Endodermal cell (in vitro differentiated cells): ENCODE measurements at regions not wholly inside any gene's neighbourhood (a gene's known extent, or its start where the extent isn't known, plus 50 kb on each side); places are given as distances from the start of the nearest gene placed in this dataset.

Source experiments
- DNase-seq: peaks from one replicate; pipeline ENCODE4 v3.0.0-alpha.2; 2017
- H3K27ac ChIP-seq: 2 replicates; pipeline ENCODE4 v1.5.1; 2013; ENCODE audit warnings: mild to moderate bottlenecking, low read depth, low read length, moderate library complexity
- H3K27me3 ChIP-seq: 2 replicates; pipeline ENCODE4 v1.6.1; 2013; ENCODE audit warnings: mild to moderate bottlenecking, low read length, moderate library complexity; ENCODE audit not compliant: insufficient read depth, control insufficient read depth, poor library complexity, severe bottlenecking
- H3K36me3 ChIP-seq: 2 replicates; pipeline ENCODE4 v1.7.0; 2013; ENCODE audit warnings: mild to moderate bottlenecking, low read length, moderate library complexity; ENCODE audit not compliant: control insufficient read depth, insufficient read depth
- H3K4me1 ChIP-seq: one replicate; pipeline ENCODE4 v1.7.0; 2013; ENCODE audit warnings: low read length; ENCODE audit not compliant: control insufficient read depth, insufficient read depth
- H3K4me3 ChIP-seq: 2 replicates; pipeline ENCODE4 v1.5.1; 2013; ENCODE audit warnings: mild to moderate bottlenecking, low read length, moderate library complexity
- H3K9ac ChIP-seq: 2 replicates; pipeline ENCODE4 v1.6.1; 2013; ENCODE audit warnings: mild to moderate bottlenecking, low read length, moderate library complexity; ENCODE audit not compliant: poor library complexity, severe bottlenecking; ENCODE audit errors: extremely low read depth
- H3K9me3 ChIP-seq: 2 replicates; pipeline ENCODE4 v1.6.1; 2013; ENCODE audit warnings: mild to moderate bottlenecking, low read length, moderate library complexity; ENCODE audit not compliant: control insufficient read depth
- H3K27ac Mint-ChIP-seq: 2 replicates; pipeline ENCODE4 v1.8.0; 2020; ENCODE audit warnings: mixed read lengths
- H3K27me3 Mint-ChIP-seq: 2 replicates; pipeline ENCODE4 v1.8.0; 2021; ENCODE audit warnings: mild to moderate bottlenecking, mixed read lengths; ENCODE audit not compliant: insufficient read depth
- H3K36me3 Mint-ChIP-seq: 2 replicates; pipeline ENCODE4 v1.8.0; 2020; ENCODE audit warnings: low read depth, mixed read lengths
- H3K4me1 Mint-ChIP-seq: 2 replicates; pipeline ENCODE4 v1.8.0; 2020; ENCODE audit warnings: mixed read lengths
- H3K4me3 Mint-ChIP-seq: 2 replicates; pipeline ENCODE4 v1.8.0; 2020; ENCODE audit warnings: mild to moderate bottlenecking, moderate library complexity, mixed read lengths
- H3K9me3 Mint-ChIP-seq: 2 replicates; pipeline ENCODE4 v1.8.0; 2020; ENCODE audit warnings: mild to moderate bottlenecking, mixed read lengths
- WGBS, 2 experiments: methylation state at CpG; one replicate each; pipeline versions ENCODE4 v1.1.5 to v1.1.7; 2013; ENCODE audit warnings: missing lambda C conversion rate in 2 of 2, mixed read lengths in 1 of 2; ENCODE audit not compliant: insufficient coverage in 1 of 2, insufficient read length in 1 of 2; 5-methylcytosine and 5-hydroxymethylcytosine counted together
- TF ChIP-seq, protein P1 (sequence below): fragments of 200-600 bp; sonication (generic); conservative IDR thresholded peaks from 2 replicates; pipeline ENCODE4 v1.5.0; 2021; ENCODE audit warnings: antibody characterized with exemption, mild to moderate bottlenecking

DNA sequence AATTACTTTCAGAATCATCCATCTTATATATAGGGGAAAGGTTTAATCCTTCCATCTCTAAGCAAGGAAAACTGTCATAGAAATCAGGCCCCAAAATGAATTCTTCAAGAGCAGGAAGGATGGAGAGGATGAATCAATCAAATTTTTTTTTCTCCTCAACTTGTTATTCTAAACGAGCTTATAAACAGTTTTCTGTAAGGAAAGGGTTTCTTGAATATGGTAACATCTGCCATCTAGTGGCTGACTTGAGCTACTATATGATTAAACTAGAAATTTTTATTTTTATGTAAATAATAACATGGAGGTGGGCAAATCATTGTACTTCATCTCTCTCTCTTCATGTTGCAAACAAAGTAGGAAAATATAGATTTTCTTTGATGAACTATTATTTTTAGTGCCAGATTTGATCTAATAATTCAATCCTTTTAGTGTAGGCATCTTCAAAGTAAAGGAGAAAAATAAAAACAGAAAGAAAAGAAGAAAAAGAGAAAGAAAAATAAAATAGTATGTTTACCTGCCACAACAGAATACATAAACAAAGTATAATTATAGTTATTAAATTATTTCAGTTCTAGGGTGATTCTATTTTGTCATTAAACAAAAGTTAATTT is 146.6 kb downstream of the SERPINI1 start:
- peaks cover 12% of the 10 kb centered on the region for H3K4me1 ChIP-seq
- no peaks in the 10 kb centered on the region for H3K27me3 ChIP-seq
- H3K27ac ChIP-seq, result no peak overlapping the region
- H3K9ac ChIP-seq, result no peak overlapping the region
- 17% methylated on average over 1 of the region's 1 CpG; no CpG with 5 or more reads in 1 of the 2 experiments for WGBS, 2 experiments
- H3K9me3 ChIP-seq, result no peaks in the 10 kb centered on the region
- TF ChIP-seq, protein P1, sequence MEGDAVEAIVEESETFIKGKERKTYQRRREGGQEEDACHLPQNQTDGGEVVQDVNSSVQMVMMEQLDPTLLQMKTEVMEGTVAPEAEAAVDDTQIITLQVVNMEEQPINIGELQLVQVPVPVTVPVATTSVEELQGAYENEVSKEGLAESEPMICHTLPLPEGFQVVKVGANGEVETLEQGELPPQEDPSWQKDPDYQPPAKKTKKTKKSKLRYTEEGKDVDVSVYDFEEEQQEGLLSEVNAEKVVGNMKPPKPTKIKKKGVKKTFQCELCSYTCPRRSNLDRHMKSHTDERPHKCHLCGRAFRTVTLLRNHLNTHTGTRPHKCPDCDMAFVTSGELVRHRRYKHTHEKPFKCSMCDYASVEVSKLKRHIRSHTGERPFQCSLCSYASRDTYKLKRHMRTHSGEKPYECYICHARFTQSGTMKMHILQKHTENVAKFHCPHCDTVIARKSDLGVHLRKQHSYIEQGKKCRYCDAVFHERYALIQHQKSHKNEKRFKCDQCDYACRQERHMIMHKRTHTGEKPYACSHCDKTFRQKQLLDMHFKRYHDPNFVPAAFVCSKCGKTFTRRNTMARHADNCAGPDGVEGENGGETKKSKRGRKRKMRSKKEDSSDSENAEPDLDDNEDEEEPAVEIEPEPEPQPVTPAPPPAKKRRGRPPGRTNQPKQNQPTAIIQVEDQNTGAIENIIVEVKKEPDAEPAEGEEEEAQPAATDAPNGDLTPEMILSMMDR, result peak; percentile 85
- Mint-ChIP-seq H3K36me3 (no peaks in the 10 kb centered on the region), H3K27me3 (peaks cover 4% of the 10 kb centered on the region), H3K27ac (no peak overlapping the region), H3K9me3 (no peaks in the 10 kb centered on the region), H3K4me3 (no peak overlapping the region), H3K4me1 (peaks cover 41% of the 10 kb centered on the region)
- no peak for DNase-seq
- no peaks in the 10 kb centered on the region for H3K36me3 ChIP-seq
- H3K4me3 ChIP-seq, result no peak overlapping the region

DNA sequence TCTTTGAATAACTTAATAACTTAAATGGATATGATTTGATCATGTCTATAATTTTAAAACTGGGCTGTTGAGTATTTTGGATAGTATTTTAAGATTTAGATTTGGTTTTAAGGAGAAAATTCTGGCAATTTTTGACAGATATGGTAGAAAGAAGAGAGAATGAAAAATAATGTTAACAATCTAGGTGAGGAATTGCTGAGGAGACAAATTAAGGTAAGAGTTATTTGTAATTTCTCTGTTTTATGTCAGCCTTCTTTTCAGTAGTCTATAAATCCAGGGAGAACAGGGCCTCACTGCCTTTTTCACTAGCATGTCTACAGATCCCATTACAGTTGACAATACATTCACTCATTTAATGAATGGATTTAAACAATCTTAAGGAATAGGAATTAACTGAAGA is 144.7 kb downstream of the SERPINI1 start:
- Mint-ChIP-seq H3K4me3 (no peak overlapping the region), H3K36me3 (no peaks in the 10 kb centered on the region)
- no peaks in the 10 kb centered on the region for H3K36me3 ChIP-seq

DNA sequence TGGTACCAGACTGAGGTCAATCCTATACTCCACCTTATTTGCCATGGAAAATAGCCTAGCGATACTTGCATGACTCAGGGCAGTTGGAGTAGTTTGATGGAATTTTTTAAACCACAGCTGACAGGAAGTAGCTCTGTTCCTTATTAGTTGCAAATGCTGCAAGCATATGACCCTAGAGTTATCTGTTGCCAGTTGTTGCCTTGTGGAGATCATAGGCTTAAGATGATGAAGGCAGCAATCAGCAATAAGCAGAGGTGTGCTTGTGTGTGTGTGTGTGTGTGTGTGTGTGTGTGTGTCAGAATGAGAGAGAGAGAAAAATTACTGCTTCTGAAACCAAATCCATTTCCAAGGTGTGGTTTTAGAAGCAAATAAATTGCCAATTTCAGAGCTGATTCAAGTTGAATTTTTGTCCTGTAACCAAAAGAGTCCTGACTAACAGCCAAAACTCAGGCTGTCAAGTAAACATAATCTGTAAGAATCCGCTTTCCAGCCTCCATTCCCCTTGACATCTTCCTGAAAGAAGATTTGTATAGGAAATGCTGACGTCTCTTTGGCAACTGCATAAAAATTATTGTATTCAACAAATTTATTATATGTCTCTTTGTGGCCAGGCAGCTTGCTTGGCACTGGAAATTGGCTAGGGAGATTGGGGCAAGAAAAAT is 141.2 kb downstream of the SERPINI1 start:
- Mint-ChIP-seq H3K4me3 (no peak overlapping the region), H3K27ac (no peak overlapping the region)

More for the DNA sequence above, 144.7 kb downstream of the SERPINI1 start:
- H3K27ac Mint-ChIP-seq, result no peak overlapping the region
- H3K9me3 ChIP-seq, result no peaks in the 10 kb centered on the region
- DNase-seq, result no peak
- TF ChIP-seq, protein P1, result no peak
- peaks cover 14% of the 10 kb centered on the region for H3K27me3 Mint-ChIP-seq
- H3K9ac ChIP-seq, result no peak overlapping the region
- H3K4me1 ChIP-seq, result peaks cover 12% of the 10 kb centered on the region
- no peak overlapping the region for H3K27ac ChIP-seq
- no peaks in the 10 kb centered on the region for H3K9me3 Mint-ChIP-seq
- no peak overlapping the region for H3K4me3 ChIP-seq
- H3K27me3 ChIP-seq, result no peaks in the 10 kb centered on the region
- peaks cover 33% of the 10 kb centered on the region for H3K4me1 Mint-ChIP-seq

More for the DNA sequence above, 141.2 kb downstream of the SERPINI1 start:
- H3K36me3 Mint-ChIP-seq, result no peaks in the 10 kb centered on the region
- Histone ChIP-seq H3K36me3 (no peaks in the 10 kb centered on the region), H3K27me3 (no peaks in the 10 kb centered on the region), H3K4me1 (peaks cover 8% of the 10 kb centered on the region), H3K4me3 (no peak overlapping the region), H3K9ac (no peak overlapping the region), H3K27ac (no peak overlapping the region), H3K9me3 (no peaks in the 10 kb centered on the region)
- H3K4me1 Mint-ChIP-seq, result peaks cover 31% of the 10 kb centered on the region
- 94 to 100% methylated on average over 1 to 3 of the region's 3 CpGs for WGBS, 2 experiments
- no peak for DNase-seq
- no peaks in the 10 kb centered on the region for H3K9me3 Mint-ChIP-seq
- TF ChIP-seq, protein P1, result no peak
- H3K27me3 Mint-ChIP-seq, result peaks cover 14% of the 10 kb centered on the region
